CD1c-positive myeloid dendritic cell (primary cell): ENCODE measurements at regions not wholly inside any gene's neighbourhood (a gene's known extent, or its start where the extent isn't known, plus 50 kb on each side); places are given as distances from the start of the nearest gene placed in this dataset.

Experiments used
- DNase-seq: peaks from one replicate; pipeline ENCODE4 v3.0.0-alpha.2; 2016; ENCODE audit errors: extremely low spot score

GRCh38 chr2:64317707-64318475 lies 136.1 kb upstream of the LGALSL start:
- no peak for DNase-seq

- DNase-seq, result no peak
These were observed 135.6 kb upstream of the LGALSL start for GRCh38 chr2:64318476-64318748.

GRCh38 chr2:64319896-64320295 lies 134.1 kb upstream of the LGALSL start:
- no peak for DNase-seq

GRCh38 chr2:64322433-64322832 lies 131.5 kb upstream of the LGALSL start:
- DNase-seq, result no peak

- no peak for DNase-seq
These were observed 130.8 kb upstream of the LGALSL start for GRCh38 chr2:64323197-64323596.

- DNase-seq, result no peak
These were observed 129.1 kb upstream of the LGALSL start for GRCh38 chr2:64324746-64325410.

- DNase-seq, result no peak
These were observed 128.5 kb upstream of the LGALSL start for GRCh38 chr2:64325477-64325851.

GRCh38 chr2:64325852-64326577 lies 127.9 kb upstream of the LGALSL start:
- peak; percentile 38 for DNase-seq

- no peak for DNase-seq
These were observed 127.3 kb upstream of the LGALSL start for GRCh38 chr2:64326578-64327050.

- DNase-seq, result no peak
These were observed 126.8 kb upstream of the LGALSL start for GRCh38 chr2:64327129-64327509.

- peak; percentile 26 for DNase-seq
These were observed 126.2 kb upstream of the LGALSL start for GRCh38 chr2:64327510-64328414.

GRCh38 chr2:64328415-64328722 lies 125.6 kb upstream of the LGALSL start:
- DNase-seq, result no peak

- DNase-seq, result no peak
These were observed 125.2 kb upstream of the LGALSL start for GRCh38 chr2:64328756-64329155.

- peak; percentile 25 for DNase-seq
These were observed 124.1 kb upstream of the LGALSL start for GRCh38 chr2:64329848-64330247.

- peak; percentile 89 for DNase-seq
These were observed 123.5 kb upstream of the LGALSL start for GRCh38 chr2:64330281-64331113.

- DNase-seq, result no peak
These were observed 122.8 kb upstream of the LGALSL start for GRCh38 chr2:64331114-64331645.

GRCh38 chr2:64331849-64332699 lies 121.9 kb upstream of the LGALSL start:
- DNase-seq, result no peak

GRCh38 chr2:64336171-64336570 lies 117.8 kb upstream of the LGALSL start:
- peak; percentile 9 for DNase-seq

GRCh38 chr2:64337314-64337713 lies 116.6 kb upstream of the LGALSL start:
- DNase-seq, result no peak

GRCh38 chr2:64338108-64338507 lies 115.9 kb upstream of the LGALSL start:
- no peak for DNase-seq
